ENCODE measurements at regions not wholly inside any gene's neighbourhood (a gene's known extent, or its start where the extent isn't known, plus 50 kb on each side); places are given as distances from the start of the nearest gene placed in this dataset.

GRCh38 chr2:163081754-163082153, 243.2 kb upstream of the KCNH7 start:
- in situ Hi-C loops (cut with HindIII; ENCODE audit: low pct_ligation_motif_present, low sequenced_read_pairs), result no loop called here
- no peak overlapping the region for H3K4me3 ChIP-seq (ENCODE audit: low read depth, low read length)
- H3K36me3 ChIP-seq (replicated peaks), result no peaks in the 10 kb centered on the region
- no peaks in the 10 kb centered on the region for H3K27me3 ChIP-seq (replicated peaks)
- DNase-seq, result no peak
- TF ChIP-seq, protein P1, sequence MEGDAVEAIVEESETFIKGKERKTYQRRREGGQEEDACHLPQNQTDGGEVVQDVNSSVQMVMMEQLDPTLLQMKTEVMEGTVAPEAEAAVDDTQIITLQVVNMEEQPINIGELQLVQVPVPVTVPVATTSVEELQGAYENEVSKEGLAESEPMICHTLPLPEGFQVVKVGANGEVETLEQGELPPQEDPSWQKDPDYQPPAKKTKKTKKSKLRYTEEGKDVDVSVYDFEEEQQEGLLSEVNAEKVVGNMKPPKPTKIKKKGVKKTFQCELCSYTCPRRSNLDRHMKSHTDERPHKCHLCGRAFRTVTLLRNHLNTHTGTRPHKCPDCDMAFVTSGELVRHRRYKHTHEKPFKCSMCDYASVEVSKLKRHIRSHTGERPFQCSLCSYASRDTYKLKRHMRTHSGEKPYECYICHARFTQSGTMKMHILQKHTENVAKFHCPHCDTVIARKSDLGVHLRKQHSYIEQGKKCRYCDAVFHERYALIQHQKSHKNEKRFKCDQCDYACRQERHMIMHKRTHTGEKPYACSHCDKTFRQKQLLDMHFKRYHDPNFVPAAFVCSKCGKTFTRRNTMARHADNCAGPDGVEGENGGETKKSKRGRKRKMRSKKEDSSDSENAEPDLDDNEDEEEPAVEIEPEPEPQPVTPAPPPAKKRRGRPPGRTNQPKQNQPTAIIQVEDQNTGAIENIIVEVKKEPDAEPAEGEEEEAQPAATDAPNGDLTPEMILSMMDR (IDR thresholded peaks at IDR 0.05; ENCODE audit: low read depth, low read length, missing control alignments), result no peak
- no peak overlapping the region for H3K27ac ChIP-seq

DNA sequence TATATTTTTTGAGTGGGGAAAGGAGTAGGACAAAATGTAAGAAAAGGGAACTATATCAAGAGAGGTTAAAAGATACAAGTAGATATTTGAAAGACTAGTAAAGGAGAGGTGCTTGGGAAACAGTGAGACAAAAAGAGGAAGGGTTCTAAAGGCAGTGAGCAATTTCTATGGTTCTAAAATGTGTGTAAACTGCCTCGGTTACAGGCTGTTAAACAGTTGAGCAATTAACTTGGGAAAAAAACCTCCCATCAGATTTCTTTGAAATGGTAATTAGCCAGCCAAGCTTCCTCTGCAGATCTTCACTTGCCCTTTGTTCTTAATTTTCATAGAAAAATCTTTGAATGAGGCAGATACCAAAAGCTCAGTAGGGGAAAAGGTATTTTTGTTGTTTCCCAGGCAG, 238.7 kb upstream of the KCNH7 start:
- no peaks in the 10 kb centered on the region for H3K36me3 ChIP-seq (replicated peaks)
- no peak overlapping the region for H3K4me3 ChIP-seq (ENCODE audit: low read depth, low read length)
- DNase-seq, result no peak
- H3K27me3 ChIP-seq (replicated peaks), result no peaks in the 10 kb centered on the region
- in situ Hi-C loops (cut with HindIII; ENCODE audit: low pct_ligation_motif_present, low sequenced_read_pairs), result no loop called here
- TF ChIP-seq, protein P1 (IDR thresholded peaks at IDR 0.05; ENCODE audit: low read depth, low read length, missing control alignments), result no peak
- H3K27ac ChIP-seq, result no peak overlapping the region

- Histone ChIP-seq H3K27me3 (replicated peaks) (no peaks in the 10 kb centered on the region), H3K27ac (no peak overlapping the region), H3K4me3 (ENCODE audit: low read depth, low read length) (no peak overlapping the region), H3K36me3 (replicated peaks) (no peaks in the 10 kb centered on the region)
- TF ChIP-seq, protein P1 (IDR thresholded peaks at IDR 0.05; ENCODE audit: low read depth, low read length, missing control alignments), result no peak
- in situ Hi-C loops (cut with HindIII; ENCODE audit: low pct_ligation_motif_present, low sequenced_read_pairs), result no loop called here
- DNase-seq, result no peak
These were observed 227.5 kb upstream of the KCNH7 start for GRCh38 chr2:163066085-163066484.

GRCh38 chr2:163062524-163062923, 224.0 kb upstream of the KCNH7 start:
- in situ Hi-C loops (cut with HindIII; ENCODE audit: low pct_ligation_motif_present, low sequenced_read_pairs), result no loop called here

DNA sequence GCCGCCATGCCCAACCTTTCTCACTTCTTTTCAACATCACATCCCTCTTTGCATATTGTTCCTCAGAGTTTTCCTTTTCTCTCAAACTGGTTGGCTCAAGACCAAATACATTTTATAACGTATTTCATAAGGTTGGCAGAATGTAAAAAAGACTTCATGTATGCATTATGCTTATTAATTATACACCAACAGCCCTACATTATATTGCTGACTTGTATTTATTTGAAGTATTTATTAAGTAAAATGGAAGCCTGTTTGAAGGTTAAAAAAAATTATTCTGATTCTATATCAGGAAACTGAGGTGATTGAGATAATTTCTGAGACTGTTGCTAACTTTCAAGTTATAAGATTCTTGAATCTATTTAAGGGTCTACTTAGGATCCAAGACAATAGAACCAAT, 208.0 kb upstream of the KCNH7 start:
- Histone ChIP-seq H3K36me3 (replicated peaks) (no peaks in the 10 kb centered on the region), H3K27me3 (replicated peaks) (no peaks in the 10 kb centered on the region), H3K27ac (no peak overlapping the region), H3K4me3 (ENCODE audit: low read depth, low read length) (no peak overlapping the region)
- in situ Hi-C loops (cut with HindIII; ENCODE audit: low pct_ligation_motif_present, low sequenced_read_pairs), result no loop called here
- DNase-seq, result no peak
- TF ChIP-seq, protein P1 (IDR thresholded peaks at IDR 0.05; ENCODE audit: low read depth, low read length, missing control alignments), result no peak

More at GRCh38 chr2:163062524-163062923, 224.0 kb upstream of the KCNH7 start:
- Histone ChIP-seq H3K27me3 (replicated peaks) (no peaks in the 10 kb centered on the region), H3K4me3 (ENCODE audit: low read depth, low read length) (no peak overlapping the region), H3K27ac (no peak overlapping the region), H3K36me3 (replicated peaks) (no peaks in the 10 kb centered on the region)
- TF ChIP-seq, protein P1 (IDR thresholded peaks at IDR 0.05; ENCODE audit: low read depth, low read length, missing control alignments), result no peak
- no peak for DNase-seq

DNA sequence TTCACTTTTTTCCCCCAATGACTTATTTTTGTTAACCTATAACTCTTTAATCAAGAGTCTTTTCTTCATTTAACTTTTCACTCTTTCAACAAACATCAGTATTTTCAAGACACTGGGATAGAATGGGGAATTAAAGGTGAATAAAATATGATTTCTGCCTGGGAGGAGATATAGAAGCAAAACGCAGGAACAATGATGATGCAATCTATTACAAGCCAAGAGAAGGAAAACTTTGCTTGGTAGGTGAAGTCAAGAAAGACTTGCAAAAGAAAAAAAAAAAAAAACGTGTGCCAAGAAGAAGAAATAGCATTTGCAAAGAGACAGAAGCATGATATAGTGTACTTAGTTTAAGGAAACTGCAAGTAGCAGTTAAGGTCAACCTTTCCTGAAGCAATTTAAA, 207.3 kb upstream of the KCNH7 start:
- H3K27ac ChIP-seq, result no peak overlapping the region
- no peak for DNase-seq
- TF ChIP-seq, protein P1 (IDR thresholded peaks at IDR 0.05; ENCODE audit: low read depth, low read length, missing control alignments), result no peak
- H3K4me3 ChIP-seq (ENCODE audit: low read depth, low read length), result no peak overlapping the region
- no peaks in the 10 kb centered on the region for H3K27me3 ChIP-seq (replicated peaks)
- in situ Hi-C loops (cut with HindIII; ENCODE audit: low pct_ligation_motif_present, low sequenced_read_pairs), result no loop called here
- H3K36me3 ChIP-seq (replicated peaks), result no peaks in the 10 kb centered on the region

Measured in brain microvascular endothelial cell (primary cell).